ENCODE measurements at regions not wholly inside any gene's neighbourhood (a gene's known extent, or its start where the extent isn't known, plus 50 kb on each side); places are given as distances from the start of the nearest gene placed in this dataset.

DNA sequence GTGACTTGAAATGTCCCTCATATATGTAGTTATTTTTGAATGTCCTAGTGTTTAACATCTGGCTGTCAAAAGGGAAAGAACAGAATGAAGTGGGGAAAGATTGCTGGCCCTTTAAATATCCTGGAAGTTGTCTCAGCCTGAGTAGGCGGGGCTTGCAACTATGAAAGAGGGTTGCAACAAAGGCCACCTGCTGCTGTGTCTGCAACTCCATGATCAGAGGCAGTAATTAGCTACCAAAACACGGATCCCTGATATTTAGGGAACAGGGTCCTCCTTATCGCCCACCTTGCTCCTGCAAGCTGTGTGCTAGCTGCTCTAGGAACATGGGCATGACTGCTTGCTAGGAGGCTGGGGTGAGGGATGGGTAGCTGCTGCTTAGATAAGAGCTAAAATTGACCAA lies 100.2 kb upstream of the CFAP20DC start:
- TF ChIP-seq LEF1 (IDR thresholded peaks at IDR 0.05; ENCODE audit: borderline replicate concordance) (no peak), L3MBTL2 (conservative IDR thresholded peaks at IDR 0.05) (no peak), NFRKB (IDR thresholded peaks at IDR 0.05) (no peak), ARNT (IDR thresholded peaks at IDR 0.05) (no peak), TARDBP (IDR thresholded peaks at IDR 0.05) (no peak), FOXK2 (IDR thresholded peaks at IDR 0.05) (no peak), SUZ12 (IDR thresholded peaks at IDR 0.05) (no peak), CTBP1 (IDR thresholded peaks at IDR 0.05; ENCODE audit: borderline replicate concordance) (no peak), PKNOX1 (IDR thresholded peaks at IDR 0.05) (no peak), BHLHE40 (IDR thresholded peaks at IDR 0.05; ENCODE audit: borderline replicate concordance) (no peak), SP1 (IDR thresholded peaks at IDR 0.05) (no peak), HDGF (IDR thresholded peaks at IDR 0.05; ENCODE audit: borderline replicate concordance) (no peak), ZNF384 (IDR thresholded peaks at IDR 0.05) (no peak), FOXA1 (IDR thresholded peaks at IDR 0.05) (no peak)
